HepG2 (cell line): ENCODE measurements at regions not wholly inside any gene's neighbourhood (a gene's known extent, or its start where the extent isn't known, plus 50 kb on each side); places are given as distances from the start of the nearest gene placed in this dataset.

Source experiments
- EHMT2 ChIP-seq: fragments of 200-600 bp; sonication (generic); IDR thresholded peaks from 2 replicates; pipeline ENCODE4 v1.7.0; 2017; ENCODE audit warnings: antibody characterized with exemption, low read depth, low read length, borderline replicate concordance
- HNF1B ChIP-seq: sonication (generic); formaldehyde crosslinking; IDR thresholded peaks from 2 replicates; pipeline ENCODE4 v1.5.1; 2020; ENCODE audit warnings: mild to moderate bottlenecking, moderate library complexity, missing genetic modification reagents
- JUNB ChIP-seq: sonication (generic); formaldehyde crosslinking; IDR thresholded peaks from 2 replicates; pipeline ENCODE4 v1.8.0; 2022; ENCODE audit warnings: missing genetic modification reagents, mild to moderate bottlenecking, borderline replicate concordance
- SETDB1 ChIP-seq: sonication (generic); formaldehyde crosslinking; IDR thresholded peaks from 2 replicates; pipeline ENCODE4 v1.5.1; 2020; ENCODE audit warnings: missing genetic modification reagents, mild to moderate bottlenecking, borderline replicate concordance
- ZNF274 ChIP-seq: sonication (generic); formaldehyde crosslinking; IDR thresholded peaks from 2 replicates; pipeline ENCODE4 v1.5.1; 2020; ENCODE audit warnings: mild to moderate bottlenecking, missing genetic modification reagents
- ZNF468 ChIP-seq: sonication (generic); formaldehyde crosslinking; IDR thresholded peaks from 2 replicates; pipeline ENCODE4 v1.8.0; 2022; ENCODE audit warnings: mild to moderate bottlenecking, moderate library complexity, missing genetic modification reagents
- ZNF569 ChIP-seq: sonication (generic); formaldehyde crosslinking; IDR thresholded peaks from 2 replicates; pipeline ENCODE4 v1.5.0; 2020; ENCODE audit warnings: mild to moderate bottlenecking, missing genetic modification reagents, moderate library complexity, borderline replicate concordance
- ZNF792 ChIP-seq: IDR thresholded peaks from 2 replicates; pipeline ENCODE4 v1.6.1; 2016
- TF ChIP-seq, protein P1 (sequence below): sonication (generic); formaldehyde crosslinking; IDR thresholded peaks from 2 replicates; pipeline ENCODE4 v1.8.1; 2023; ENCODE audit warnings: mild to moderate bottlenecking, missing genetic modification reagents

DNA sequence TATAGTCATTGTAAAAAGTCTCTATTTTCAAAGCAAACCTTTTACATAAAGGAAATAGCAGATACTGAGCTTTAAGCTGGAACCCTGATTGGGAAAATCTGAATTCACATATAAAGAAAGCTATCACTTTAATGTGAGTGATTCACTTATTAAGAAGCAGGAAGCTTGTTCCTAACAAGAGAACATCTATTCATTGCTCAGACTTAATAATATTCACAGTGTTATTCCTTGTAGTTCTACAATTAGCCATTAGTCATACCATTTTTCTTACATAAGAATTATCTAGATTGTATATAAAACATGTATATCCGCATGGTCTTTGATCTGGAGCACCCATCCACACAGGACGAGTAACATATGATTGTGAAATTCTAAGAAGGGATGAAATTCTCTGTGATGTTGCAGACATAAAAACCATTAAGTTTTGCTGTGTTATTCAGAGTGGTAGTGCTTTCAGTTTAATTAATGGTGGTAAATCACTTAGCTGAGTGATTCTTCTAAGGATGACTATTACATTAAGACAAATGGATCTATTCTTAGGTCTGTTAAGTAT is 71.1 kb upstream of the FOXQ1 start:
- TF ChIP-seq JUNB = no peak
- TF ChIP-seq, protein P1, sequence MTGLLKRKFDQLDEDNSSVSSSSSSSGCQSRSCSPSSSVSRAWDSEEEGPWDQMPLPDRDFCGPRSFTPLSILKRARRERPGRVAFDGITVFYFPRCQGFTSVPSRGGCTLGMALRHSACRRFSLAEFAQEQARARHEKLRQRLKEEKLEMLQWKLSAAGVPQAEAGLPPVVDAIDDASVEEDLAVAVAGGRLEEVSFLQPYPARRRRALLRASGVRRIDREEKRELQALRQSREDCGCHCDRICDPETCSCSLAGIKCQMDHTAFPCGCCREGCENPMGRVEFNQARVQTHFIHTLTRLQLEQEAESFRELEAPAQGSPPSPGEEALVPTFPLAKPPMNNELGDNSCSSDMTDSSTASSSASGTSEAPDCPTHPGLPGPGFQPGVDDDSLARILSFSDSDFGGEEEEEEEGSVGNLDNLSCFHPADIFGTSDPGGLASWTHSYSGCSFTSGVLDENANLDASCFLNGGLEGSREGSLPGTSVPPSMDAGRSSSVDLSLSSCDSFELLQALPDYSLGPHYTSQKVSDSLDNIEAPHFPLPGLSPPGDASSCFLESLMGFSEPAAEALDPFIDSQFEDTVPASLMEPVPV (CRISPR knock-in tag) = no peak
- TF ChIP-seq SETDB1 = no peak
- no peak for TF ChIP-seq ZNF569 (CRISPR knock-in tag)
- no peak for TF ChIP-seq ZNF468 (CRISPR knock-in tag)
- TF ChIP-seq ZNF792 = no peak
- TF ChIP-seq EHMT2 = no peak
- no peak for TF ChIP-seq ZNF274
- no peak for TF ChIP-seq HNF1B
